ENCODE measurements at regions not wholly inside any gene's neighbourhood (a gene's known extent, or its start where the extent isn't known, plus 50 kb on each side); places are given as distances from the start of the nearest gene placed in this dataset.

DNA sequence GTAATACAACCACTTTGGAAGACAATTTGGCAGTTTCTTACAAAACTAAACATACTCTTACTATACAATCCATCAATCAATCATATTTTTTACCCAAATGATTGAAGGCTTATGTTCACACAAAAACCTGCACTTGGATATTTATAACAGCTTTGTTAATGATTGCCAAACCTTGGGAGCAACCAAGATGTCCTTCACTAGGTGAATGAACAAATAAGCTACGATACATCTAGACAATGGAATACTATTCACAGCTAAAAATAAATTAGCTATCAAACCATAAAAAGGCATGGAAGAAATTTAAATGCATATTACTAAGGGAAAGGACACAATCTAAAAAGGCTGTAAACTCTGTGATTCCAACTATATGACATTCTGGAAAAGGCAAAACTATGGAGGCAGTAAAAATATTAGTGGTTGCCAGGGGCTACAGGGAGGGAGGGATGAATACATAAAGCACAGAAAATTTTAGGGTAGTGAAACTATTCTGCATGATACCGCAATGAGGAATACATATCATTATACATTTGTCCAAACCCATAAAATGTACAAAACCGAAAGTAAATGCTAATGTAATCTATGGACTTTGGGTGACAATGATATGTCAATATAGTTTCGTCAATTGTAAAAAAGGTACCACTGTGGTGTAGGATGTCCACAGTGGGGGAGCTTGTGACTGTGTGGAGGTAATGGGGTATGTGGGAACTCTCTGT lies 70.5 kb downstream of the GPR65 start:
- TF ChIP-seq, protein P1, sequence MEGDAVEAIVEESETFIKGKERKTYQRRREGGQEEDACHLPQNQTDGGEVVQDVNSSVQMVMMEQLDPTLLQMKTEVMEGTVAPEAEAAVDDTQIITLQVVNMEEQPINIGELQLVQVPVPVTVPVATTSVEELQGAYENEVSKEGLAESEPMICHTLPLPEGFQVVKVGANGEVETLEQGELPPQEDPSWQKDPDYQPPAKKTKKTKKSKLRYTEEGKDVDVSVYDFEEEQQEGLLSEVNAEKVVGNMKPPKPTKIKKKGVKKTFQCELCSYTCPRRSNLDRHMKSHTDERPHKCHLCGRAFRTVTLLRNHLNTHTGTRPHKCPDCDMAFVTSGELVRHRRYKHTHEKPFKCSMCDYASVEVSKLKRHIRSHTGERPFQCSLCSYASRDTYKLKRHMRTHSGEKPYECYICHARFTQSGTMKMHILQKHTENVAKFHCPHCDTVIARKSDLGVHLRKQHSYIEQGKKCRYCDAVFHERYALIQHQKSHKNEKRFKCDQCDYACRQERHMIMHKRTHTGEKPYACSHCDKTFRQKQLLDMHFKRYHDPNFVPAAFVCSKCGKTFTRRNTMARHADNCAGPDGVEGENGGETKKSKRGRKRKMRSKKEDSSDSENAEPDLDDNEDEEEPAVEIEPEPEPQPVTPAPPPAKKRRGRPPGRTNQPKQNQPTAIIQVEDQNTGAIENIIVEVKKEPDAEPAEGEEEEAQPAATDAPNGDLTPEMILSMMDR (conservative IDR thresholded peaks at IDR 0.05 in 1 of 2, IDR thresholded peaks at IDR 0.05 in 1 of 2; ENCODE audit: low read depth in 1 of 2, low read length in 2 of 2), result no peak
- no peak for TF ChIP-seq EZH2 (IDR thresholded peaks at IDR 0.05; ENCODE audit: low read length, missing control alignments)
